SU-DHL-6 (cell line): ENCODE measurements at regions not wholly inside any gene's neighbourhood (a gene's known extent, or its start where the extent isn't known, plus 50 kb on each side); places are given as distances from the start of the nearest gene placed in this dataset.
"Not testable (repeated sequence)": the region's sequence is repeated elsewhere in the genome, so short reads cannot be mapped to it uniquely, and the experiment has no call there.

Experiments used
- H2AFZ ChIP-seq: fragments of 200-600 bp; sonication (generic); 2 replicates; pipeline ENCODE4 v1.6.1; 2014; ENCODE audit warnings: low read depth, mild to moderate bottlenecking, moderate library complexity, mixed read lengths, antibody characterized with exemption, low read length; ENCODE audit not compliant: severe bottlenecking
- H3F3A ChIP-seq: fragments of 200-600 bp; shearing (Covaris generic); 2 replicates; pipeline ENCODE4 v1.6.0; 2016; ENCODE audit warnings: antibody characterized with exemption, mild to moderate bottlenecking; ENCODE audit not compliant: insufficient read depth
- H3K27ac ChIP-seq: fragments of 200-600 bp; sonication (generic); 2 replicates; pipeline ENCODE4 v1.5.1; 2016; ENCODE audit warnings: low read depth, mild to moderate bottlenecking, low read length, moderate library complexity, mixed read lengths
- H3K27me3 ChIP-seq: fragments of 200-600 bp; sonication (generic), shearing (Covaris generic); 2 replicates; pipeline ENCODE4 v1.6.0; 2014; ENCODE audit warnings: mild to moderate bottlenecking, low read length
- H3K36me3 ChIP-seq: fragments of 200-600 bp; sonication (generic); 2 replicates; pipeline ENCODE4 v1.6.1; 2014; ENCODE audit warnings: mild to moderate bottlenecking, low read length, mixed read lengths
- H3K4me2 ChIP-seq: fragments of 300-600, 200-600 bp; shearing (Covaris generic), sonication (generic); 2 replicates; pipeline ENCODE4 v1.6.0; 2014; ENCODE audit warnings: low read length, low read depth, mild to moderate bottlenecking; ENCODE audit not compliant: poor library complexity, severe bottlenecking
- H3K4me3 ChIP-seq: fragments of 200-600 bp; sonication (generic); 2 replicates; pipeline ENCODE4 v1.5.1; 2014; ENCODE audit warnings: antibody characterized with exemption, low read length, mild to moderate bottlenecking, mixed read lengths; ENCODE audit not compliant: insufficient read depth, poor library complexity, severe bottlenecking
- H3K79me2 ChIP-seq: fragments of 200-600 bp; sonication (generic); 2 replicates; pipeline ENCODE4 v1.6.1; 2014; ENCODE audit warnings: mild to moderate bottlenecking, low read length, moderate library complexity; ENCODE audit not compliant: insufficient read depth
- H3K9ac ChIP-seq: fragments of 200-600 bp; sonication (generic); 2 replicates; pipeline ENCODE4 v1.7.0; 2014; ENCODE audit warnings: mild to moderate bottlenecking, low read length
- H3K9me2 ChIP-seq: fragments of 200-600 bp; sonication (generic); replicated peaks from 2 replicates; pipeline ENCODE4 v1.6.1; 2014; ENCODE audit warnings: low read length; ENCODE audit not compliant: insufficient read depth
- H3K9me3 ChIP-seq: fragments of 200-600 bp; sonication (generic); 2 replicates; pipeline ENCODE4 v1.6.1; 2014; ENCODE audit warnings: low read length, mixed read lengths; ENCODE audit not compliant: insufficient read depth
- H4K20me1 ChIP-seq: fragments of 200-600 bp; sonication (generic); 2 replicates; pipeline ENCODE4 v1.6.1; 2014; ENCODE audit warnings: low read depth, mild to moderate bottlenecking, antibody characterized with exemption, low read length, moderate library complexity, mixed read lengths
- CTCF ChIP-seq: fragments of 200-600 bp; sonication (generic); IDR thresholded peaks from one replicate; pipeline ENCODE4 v1.5.1; 2017; ENCODE audit warnings: antibody characterized with exemption, mild to moderate bottlenecking, low read length, moderate library complexity; ENCODE audit not compliant: insufficient read depth, poor library complexity, severe bottlenecking
- EZH2phosphoT487 ChIP-seq: fragments of 200-600 bp; sonication (generic), shearing (Covaris generic); conservative IDR thresholded peaks from 2 replicates; pipeline ENCODE4 v1.6.1; 2018; ENCODE audit warnings: mild to moderate bottlenecking, antibody characterized with exemption, low read length, moderate library complexity, mixed read lengths

- not testable (repeated sequence) for H3K79me2 ChIP-seq, H3K4me3 ChIP-seq, H3K9ac ChIP-seq, H3K9me2 ChIP-seq, H3K4me2 ChIP-seq, H4K20me1 ChIP-seq, H3K9me3 ChIP-seq, H3K27me3 ChIP-seq, H2AFZ ChIP-seq, H3K36me3 ChIP-seq, H3F3A ChIP-seq, H3K27ac ChIP-seq
These were observed 100.0 kb upstream of the FAN1 start for GRCh38 chr15:30803703-30804102.

- Histone ChIP-seq H3K9me2 (no peaks in the 10 kb centered on the region), H3K9ac (no peak overlapping the region)
- TF ChIP-seq EZH2phosphoT487 (no peak), CTCF (no peak)
These were observed 87.3 kb upstream of the FAN1 start for GRCh38 chr15:30816430-30816829.

GRCh38 chr15:30823068-30823813 lies 80.5 kb upstream of the FAN1 start:
- not testable (repeated sequence) for H4K20me1 ChIP-seq, H3K4me3 ChIP-seq, H3K4me2 ChIP-seq, H3F3A ChIP-seq, H2AFZ ChIP-seq, H3K79me2 ChIP-seq, H3K36me3 ChIP-seq, H3K27me3 ChIP-seq, H3K9me3 ChIP-seq, H3K27ac ChIP-seq, H3K9ac ChIP-seq, H3K9me2 ChIP-seq

More at GRCh38 chr15:30816430-30816829, 87.3 kb upstream of the FAN1 start:
- H3K79me2 ChIP-seq = no peaks in the 10 kb centered on the region
- no peaks in the 10 kb centered on the region for H4K20me1 ChIP-seq
- H2AFZ ChIP-seq = no peak overlapping the region
- H3K4me3 ChIP-seq = no peak overlapping the region
- no peaks in the 10 kb centered on the region for H3K9me3 ChIP-seq
- H3K4me2 ChIP-seq = no peak overlapping the region
- H3K27me3 ChIP-seq = no peaks in the 10 kb centered on the region
- H3K36me3 ChIP-seq = no peaks in the 10 kb centered on the region
- no peaks in the 10 kb centered on the region for H3F3A ChIP-seq
- H3K27ac ChIP-seq = no peak overlapping the region

GRCh38 chr15:30824518-30825195 lies 79.1 kb upstream of the FAN1 start:
- no peak for TF ChIP-seq CTCF
- TF ChIP-seq EZH2phosphoT487 = no peak
- Histone ChIP-seq H3K4me2 (no peak overlapping the region), H3K36me3 (no peaks in the 10 kb centered on the region), H3K9me3 (no peaks in the 10 kb centered on the region), H3K9ac (no peak overlapping the region), H3K27me3 (no peaks in the 10 kb centered on the region), H2AFZ (no peak overlapping the region), H3F3A (no peaks in the 10 kb centered on the region), H4K20me1 (no peaks in the 10 kb centered on the region), H3K79me2 (no peaks in the 10 kb centered on the region), H3K27ac (no peak overlapping the region), H3K9me2 (no peaks in the 10 kb centered on the region), H3K4me3 (no peak overlapping the region)
